ENCODE measurements at regions not wholly inside any gene's neighbourhood (a gene's known extent, or its start where the extent isn't known, plus 50 kb on each side); places are given as distances from the start of the nearest gene placed in this dataset.

DNA sequence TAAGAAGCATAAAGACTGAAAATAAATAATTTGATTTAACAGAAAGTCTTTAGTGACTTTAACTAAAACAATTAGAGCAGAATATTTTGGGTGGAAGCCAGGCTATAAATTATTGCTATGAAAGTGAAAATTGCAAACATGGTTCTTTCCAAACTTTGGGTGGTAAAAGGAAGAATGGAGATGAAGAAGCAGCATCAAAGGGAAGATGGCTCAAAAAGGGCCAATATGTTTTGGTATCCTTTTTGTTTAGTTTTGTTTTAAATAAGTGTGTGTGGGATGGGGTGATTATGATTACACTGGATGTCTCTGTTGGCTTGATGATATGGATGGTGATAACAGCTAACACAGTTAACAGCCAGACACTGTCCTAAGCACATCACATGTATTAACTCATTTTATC, 153.7 kb downstream of the CYB561 start:
- TF ChIP-seq, protein P1, sequence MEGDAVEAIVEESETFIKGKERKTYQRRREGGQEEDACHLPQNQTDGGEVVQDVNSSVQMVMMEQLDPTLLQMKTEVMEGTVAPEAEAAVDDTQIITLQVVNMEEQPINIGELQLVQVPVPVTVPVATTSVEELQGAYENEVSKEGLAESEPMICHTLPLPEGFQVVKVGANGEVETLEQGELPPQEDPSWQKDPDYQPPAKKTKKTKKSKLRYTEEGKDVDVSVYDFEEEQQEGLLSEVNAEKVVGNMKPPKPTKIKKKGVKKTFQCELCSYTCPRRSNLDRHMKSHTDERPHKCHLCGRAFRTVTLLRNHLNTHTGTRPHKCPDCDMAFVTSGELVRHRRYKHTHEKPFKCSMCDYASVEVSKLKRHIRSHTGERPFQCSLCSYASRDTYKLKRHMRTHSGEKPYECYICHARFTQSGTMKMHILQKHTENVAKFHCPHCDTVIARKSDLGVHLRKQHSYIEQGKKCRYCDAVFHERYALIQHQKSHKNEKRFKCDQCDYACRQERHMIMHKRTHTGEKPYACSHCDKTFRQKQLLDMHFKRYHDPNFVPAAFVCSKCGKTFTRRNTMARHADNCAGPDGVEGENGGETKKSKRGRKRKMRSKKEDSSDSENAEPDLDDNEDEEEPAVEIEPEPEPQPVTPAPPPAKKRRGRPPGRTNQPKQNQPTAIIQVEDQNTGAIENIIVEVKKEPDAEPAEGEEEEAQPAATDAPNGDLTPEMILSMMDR (IDR thresholded peaks at IDR 0.05; ENCODE audit: low read depth, low read length), result no peak
- TF ChIP-seq EZH2phosphoT487 (IDR thresholded peaks at IDR 0.05; ENCODE audit: low read depth), result no peak

All from OCI-LY3 (cell line).